NCI-H2081 treated with DMSO at 0.1 percent for 48 hours (cell line): ENCODE measurements at regions not wholly inside any gene's neighbourhood (a gene's known extent, or its start where the extent isn't known, plus 50 kb on each side); places are given as distances from the start of the nearest gene placed in this dataset.
"Not testable (repeated sequence)": the region's sequence is repeated elsewhere in the genome, so short reads cannot be mapped to it uniquely, and the experiment has no call there.

Source experiments
- DNase-seq: peaks from one replicate; lab custom pipeline; 2025; lab: John Stamatoyannopoulos, UW

GRCh38 chr1:239931341-239931740 is 160.3 kb upstream of the FMN2 start:
- no peak for DNase-seq

DNA sequence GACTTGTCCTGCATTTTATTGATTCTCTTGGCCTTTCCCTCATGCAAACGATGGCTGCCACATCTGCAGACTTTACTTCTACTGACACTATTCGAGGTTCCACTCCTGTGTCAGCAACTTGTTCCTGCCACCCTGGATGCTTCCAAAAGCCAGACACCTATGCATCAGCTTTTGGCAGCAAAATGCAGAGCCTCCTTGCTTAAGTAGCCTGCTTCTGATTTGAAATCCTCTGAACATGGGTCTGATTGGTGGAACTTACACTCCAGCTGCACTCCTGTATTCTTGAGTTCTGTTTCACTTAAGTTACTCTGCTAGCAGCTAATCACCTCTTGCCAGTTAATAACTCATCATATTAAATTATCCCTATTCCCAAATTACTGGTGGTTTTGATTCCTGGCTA is 152.1 kb upstream of the FMN2 start:
- DNase-seq = no peak

DNA sequence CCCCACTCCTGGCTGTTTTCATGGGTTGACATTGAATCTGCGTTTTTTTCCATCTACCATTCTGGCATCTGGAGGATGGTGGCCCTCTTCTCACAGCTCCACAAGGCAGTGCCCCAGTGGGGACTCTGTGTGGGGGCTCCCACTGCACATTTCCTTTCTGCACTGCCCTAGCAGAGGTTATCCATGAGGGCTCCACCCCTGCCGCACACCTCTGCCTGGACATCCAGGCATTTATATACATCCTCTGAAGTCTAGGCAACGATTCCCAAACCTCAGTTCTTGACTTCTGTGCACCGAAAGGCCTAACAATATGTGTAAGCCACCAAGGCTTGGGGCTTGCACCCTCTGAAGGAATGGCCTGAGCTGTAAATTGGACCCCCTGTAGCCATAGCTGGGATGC is 147.9 kb upstream of the FMN2 start:
- DNase-seq = no peak

GRCh38 chr1:239944666-239945065 is 147.0 kb upstream of the FMN2 start:
- no peak for DNase-seq

DNA sequence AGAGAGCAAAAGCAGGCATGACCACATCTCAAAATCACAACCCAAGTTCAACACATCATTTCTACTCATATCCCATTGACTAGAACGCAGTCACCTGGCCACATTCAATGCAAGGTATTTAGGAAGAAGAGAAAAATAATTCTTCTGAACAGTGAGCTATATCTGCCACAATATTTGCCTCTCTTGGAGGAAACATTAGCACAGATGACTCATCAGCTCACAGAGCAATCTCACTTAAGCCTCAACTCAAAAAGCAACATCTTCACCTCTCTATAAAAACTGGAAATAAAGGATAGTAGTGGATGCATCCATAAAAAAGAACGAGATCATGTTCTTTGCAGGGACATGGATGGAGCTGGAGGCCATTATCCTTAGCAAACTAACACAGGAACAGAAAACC is 143.9 kb upstream of the FMN2 start:
- DNase-seq = no peak

DNA sequence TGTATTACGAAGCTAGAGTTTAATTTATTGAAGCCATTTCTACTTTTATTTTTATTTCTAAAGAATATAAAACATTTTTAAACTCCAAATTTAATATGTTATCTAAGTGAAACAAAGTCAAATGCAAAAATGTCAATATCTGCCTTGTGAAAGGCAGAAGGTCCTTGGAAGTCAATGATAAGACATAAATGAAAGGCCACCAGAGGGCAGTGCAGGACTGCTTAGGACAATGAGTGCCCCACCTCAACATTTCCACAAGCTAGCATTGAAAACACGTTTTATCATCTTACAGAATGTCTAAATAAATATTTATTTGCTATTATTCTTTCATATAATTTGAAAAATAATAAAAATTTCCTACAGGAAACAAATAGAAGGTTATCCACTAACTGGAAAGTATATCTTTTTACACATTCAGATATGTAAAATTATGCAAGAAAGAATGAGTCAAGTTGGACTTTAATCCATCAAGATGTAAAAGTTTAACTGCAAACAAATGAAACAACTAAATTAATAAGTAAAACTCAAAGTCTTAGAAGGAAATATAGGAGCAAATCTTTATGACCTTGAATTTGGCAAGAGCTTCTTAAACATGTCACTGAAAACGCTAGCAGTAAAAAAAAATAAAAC is 140.1 kb upstream of the FMN2 start:
- DNase-seq = peak; percentile 59

DNA sequence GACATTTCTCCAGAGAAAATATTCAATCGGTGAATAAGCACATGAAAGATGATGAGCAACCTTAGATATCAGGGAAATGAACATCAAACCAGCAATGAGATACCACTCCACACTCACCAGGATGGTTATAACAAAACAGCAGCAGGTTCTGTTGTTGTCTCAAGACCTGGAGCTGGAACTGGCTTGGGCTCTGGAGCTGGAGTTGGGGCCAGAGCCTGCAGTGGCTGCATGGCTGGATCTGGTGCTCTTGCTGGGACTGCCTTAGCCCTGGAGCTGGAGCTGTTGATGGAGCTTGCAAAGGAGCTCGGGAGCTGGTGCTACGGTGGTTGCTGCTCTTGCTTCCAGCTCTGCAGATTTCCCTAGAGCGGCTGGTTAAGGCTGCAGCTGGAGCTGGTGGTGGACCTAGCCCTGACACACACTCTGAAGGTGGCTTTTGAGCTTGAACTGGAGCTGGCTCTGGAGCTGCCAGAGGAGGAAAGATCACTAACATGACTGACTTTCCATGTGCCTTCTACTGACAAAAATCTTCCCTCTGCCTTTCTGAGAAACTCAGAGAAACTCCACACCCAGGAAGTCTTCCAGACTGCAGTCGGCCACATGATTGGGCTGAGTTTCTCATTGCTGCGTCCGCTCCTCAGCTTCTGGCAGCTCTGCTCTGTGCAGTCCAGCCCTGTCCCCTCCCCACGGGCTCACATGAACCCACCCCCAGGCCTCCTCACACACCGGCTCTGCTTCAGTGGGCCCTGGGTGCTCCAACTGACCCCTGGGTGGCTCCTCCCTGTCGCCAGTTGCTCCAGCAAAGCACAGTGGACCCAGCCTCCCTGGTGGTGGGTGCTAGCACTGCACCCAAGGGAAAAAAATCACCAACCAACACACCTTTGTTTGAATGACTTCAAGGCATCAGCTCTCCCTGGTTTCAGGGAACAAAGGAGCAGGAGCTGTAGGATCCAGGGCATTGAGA is 139.1 kb upstream of the FMN2 start:
- DNase-seq = no peak

DNA sequence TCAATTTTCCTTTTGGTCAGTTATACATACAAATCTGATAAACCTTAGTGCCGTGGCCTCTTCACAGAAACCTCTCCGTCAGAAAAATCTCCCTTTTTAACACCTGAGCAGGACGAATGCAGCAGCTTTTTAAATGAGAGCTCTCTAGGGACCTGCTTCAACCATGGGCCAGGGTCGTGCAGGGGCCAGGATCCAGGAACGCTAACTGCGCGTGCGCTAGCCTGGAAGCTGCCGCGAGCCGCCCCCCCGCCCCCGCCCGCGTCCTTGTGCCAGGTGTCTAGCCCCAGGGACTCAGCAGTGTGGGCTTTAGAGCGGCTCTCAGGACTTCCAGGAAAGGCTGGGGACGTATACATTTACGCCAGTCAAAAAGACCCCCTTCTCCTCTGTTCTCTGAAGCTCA is 136.8 kb upstream of the FMN2 start:
- DNase-seq = no peak

DNA sequence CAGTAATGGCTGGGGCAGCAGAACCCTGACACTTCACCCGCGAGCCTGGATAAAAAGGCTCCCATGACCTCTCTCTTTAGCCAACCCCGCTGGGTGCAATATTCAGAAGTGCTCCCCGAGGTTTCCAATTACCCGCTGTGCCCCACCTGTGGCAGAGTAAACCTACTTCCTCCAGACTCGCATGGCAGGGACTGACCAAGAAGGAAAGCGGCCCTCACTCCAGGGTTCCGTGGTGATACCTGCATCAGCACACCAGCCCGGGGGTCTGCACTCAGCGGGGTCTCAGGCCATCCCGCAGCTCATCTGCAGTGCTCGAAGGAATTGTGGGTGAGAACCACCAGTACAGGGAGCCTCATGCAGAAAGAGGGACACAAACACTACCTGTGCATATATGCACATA is 136.3 kb upstream of the FMN2 start:
- DNase-seq = no peak

GRCh38 chr1:239956263-239956662 is 135.4 kb upstream of the FMN2 start:
- no peak for DNase-seq

- DNase-seq = no peak
These were observed 133.6 kb upstream of the FMN2 start for GRCh38 chr1:239958063-239958462.

- DNase-seq = no peak
These were observed 131.3 kb upstream of the FMN2 start for GRCh38 chr1:239960366-239960765.

- DNase-seq = no peak
These were observed 127.8 kb upstream of the FMN2 start for GRCh38 chr1:239963856-239964255.

- no peak for DNase-seq
These were observed 115.3 kb upstream of the FMN2 start for GRCh38 chr1:239976130-239976968.

DNA sequence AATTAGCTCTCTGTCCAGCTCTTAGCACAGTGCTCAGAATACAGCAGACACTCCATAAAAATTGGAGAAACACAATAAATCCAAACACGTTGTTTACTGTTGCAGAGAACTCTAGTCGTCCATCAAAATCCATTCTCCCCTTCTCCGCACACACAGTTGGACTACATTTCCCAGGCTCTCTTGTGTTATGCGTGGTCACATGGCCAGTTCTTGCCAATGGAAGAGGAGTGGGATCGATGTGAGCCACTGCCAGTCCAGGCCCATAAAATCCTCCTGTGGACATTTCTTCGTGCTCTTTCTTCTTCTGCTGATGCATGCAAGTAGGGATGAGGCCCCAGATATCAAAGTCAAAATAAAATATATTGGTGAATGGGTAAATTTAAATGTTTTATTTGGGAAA is 114.3 kb upstream of the FMN2 start:
- no peak for DNase-seq

DNA sequence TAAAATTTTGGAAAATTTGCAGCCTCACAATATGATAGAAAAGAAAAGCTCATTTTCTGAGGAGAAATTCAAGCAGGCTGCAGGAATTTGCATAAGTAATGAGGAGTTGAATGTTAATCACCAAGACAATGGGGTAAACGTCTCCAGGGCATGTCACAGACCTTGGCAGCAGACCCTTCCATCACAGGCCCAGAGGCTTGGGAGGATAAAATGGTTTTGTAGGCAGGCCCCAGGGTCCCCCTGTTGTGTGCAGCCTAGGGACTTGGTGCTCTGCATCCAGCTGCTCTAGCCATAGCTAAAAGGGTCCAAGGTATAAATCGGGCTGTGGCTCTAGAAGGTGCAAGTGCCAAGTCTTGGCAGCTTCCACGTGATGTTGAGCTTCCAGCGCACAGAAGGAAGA is 112.2 kb upstream of the FMN2 start:
- no peak for DNase-seq

DNA sequence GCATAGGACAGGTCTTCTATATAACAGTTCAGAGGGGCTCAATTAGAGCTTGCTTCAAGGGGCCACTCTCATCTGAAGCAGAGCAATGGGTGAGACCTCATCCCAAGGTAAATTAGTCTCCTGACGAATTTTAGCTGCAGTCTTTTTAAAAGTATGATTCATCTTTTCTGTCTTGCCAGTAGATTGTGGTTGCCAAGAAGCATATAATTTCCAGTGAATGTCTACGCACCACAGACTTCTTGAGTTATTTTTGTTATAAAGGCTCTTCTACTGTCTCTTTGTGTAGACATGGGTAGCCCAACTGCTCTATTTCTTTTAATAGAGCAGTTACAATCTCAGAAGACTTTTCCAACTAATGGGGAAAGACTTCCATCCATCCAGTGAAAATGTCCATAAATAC is 108.9 kb upstream of the FMN2 start:
- DNase-seq = no peak

- DNase-seq = no peak
These were observed 106.6 kb upstream of the FMN2 start for GRCh38 chr1:239985044-239985443.

GRCh38 chr1:239987103-239987745 is 104.5 kb upstream of the FMN2 start:
- peak; percentile 46 for DNase-seq

DNA sequence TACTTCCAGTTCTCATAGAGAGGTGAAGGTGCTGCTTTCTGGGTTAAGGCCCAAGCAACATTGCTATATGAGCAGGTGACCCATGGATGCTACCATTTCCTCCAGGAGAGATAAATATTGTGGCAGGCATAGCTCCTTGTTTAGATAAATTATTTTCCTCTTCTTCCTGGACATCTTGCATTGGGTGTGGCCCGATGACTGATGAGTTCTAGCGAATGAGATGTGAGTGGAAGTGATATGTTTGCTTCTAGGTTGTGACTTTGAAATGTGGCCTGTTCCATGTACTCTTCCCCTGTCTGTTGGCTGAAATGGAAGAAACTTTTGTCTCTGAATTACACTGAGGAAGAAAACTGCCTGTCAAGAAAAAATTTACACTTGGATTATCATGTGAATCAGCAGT is 101.7 kb upstream of the FMN2 start:
- DNase-seq = no peak

DNA sequence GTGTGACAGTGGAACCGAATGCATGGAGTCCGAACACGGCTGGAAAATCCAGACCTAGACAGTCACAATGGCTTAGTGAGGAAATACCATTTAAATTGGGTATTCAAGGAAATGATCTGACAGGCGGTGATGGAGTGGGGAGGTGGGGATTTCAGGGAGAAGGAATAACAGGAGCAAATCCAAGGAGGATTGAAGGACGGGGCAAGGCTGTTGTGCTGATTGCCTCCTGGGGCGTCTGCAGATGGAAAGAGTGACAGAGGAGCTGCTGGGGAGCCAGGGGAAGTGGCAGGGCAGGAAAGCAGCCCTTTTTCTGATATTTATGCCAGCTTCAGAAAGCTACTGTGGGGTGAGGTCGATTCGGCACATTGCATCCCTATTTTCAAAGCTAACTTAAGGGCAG is 99.1 kb upstream of the FMN2 start:
- DNase-seq = not testable (repeated sequence)

GRCh38 chr1:239993366-239993765 is 98.3 kb upstream of the FMN2 start:
- no peak for DNase-seq
